ENCODE measurements at regions not wholly inside any gene's neighbourhood (a gene's known extent, or its start where the extent isn't known, plus 50 kb on each side); places are given as distances from the start of the nearest gene placed in this dataset.

DNA sequence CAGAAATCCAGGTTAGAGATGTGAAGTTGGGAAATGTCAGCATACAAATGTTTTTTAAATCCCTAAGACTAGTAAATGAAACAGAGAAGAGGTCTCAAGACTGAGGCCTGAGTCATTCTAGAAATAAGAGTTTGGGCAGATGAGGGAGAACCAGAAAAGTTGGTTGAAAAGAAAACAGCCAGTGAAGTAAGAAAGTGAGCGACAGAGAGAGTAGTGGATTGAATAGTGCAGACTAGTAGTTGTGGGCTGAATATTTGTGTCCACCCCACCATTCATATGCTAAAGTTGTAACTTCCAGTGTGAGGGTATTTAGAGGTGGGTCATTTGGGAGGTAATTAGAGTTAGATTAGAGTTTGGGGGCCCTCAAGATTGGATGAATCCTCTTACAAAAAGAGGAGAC lies 889.2 kb downstream of the TTLL7 start:
- Histone ChIP-seq H3K36me3 (no peaks in the 10 kb centered on the region), H3K4me3 (no peak overlapping the region), H3K9me3 (no peaks in the 10 kb centered on the region), H3K4me1 (no peaks in the 10 kb centered on the region), H3K27ac (no peak overlapping the region), H3K27me3 (no peaks in the 10 kb centered on the region)
- TF ChIP-seq, protein P1, sequence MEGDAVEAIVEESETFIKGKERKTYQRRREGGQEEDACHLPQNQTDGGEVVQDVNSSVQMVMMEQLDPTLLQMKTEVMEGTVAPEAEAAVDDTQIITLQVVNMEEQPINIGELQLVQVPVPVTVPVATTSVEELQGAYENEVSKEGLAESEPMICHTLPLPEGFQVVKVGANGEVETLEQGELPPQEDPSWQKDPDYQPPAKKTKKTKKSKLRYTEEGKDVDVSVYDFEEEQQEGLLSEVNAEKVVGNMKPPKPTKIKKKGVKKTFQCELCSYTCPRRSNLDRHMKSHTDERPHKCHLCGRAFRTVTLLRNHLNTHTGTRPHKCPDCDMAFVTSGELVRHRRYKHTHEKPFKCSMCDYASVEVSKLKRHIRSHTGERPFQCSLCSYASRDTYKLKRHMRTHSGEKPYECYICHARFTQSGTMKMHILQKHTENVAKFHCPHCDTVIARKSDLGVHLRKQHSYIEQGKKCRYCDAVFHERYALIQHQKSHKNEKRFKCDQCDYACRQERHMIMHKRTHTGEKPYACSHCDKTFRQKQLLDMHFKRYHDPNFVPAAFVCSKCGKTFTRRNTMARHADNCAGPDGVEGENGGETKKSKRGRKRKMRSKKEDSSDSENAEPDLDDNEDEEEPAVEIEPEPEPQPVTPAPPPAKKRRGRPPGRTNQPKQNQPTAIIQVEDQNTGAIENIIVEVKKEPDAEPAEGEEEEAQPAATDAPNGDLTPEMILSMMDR (IDR thresholded peaks at IDR 0.05), result no peak
- no peak for TF ChIP-seq POLR2A (IDR thresholded peaks at IDR 0.05)
- no peak for DNase-seq

DNA sequence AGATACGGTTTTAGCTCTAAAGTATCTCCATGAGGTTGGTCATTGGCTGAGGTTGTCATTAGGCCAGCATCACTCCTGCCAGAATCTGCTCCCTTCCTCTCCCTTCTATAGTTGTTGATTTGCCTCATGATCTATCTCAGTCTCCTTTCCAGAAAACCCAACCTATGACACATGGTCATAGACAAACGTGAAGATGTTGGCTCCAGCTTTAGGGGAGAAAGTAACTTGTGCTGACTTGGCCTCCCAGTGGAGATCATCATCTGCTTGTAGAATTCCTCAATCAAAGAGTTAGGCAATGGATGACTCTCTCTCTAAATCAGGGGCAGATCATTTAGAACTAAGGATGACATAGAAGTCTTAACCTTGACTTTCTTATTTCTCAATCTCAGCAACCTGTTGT lies 894.4 kb downstream of the TTLL7 start:
- no peak for TF ChIP-seq POLR2A (IDR thresholded peaks at IDR 0.05)
- TF ChIP-seq, protein P1 (IDR thresholded peaks at IDR 0.05), result no peak
- DNase-seq, result no peak
- H3K4me3 ChIP-seq, result no peak overlapping the region

DNA sequence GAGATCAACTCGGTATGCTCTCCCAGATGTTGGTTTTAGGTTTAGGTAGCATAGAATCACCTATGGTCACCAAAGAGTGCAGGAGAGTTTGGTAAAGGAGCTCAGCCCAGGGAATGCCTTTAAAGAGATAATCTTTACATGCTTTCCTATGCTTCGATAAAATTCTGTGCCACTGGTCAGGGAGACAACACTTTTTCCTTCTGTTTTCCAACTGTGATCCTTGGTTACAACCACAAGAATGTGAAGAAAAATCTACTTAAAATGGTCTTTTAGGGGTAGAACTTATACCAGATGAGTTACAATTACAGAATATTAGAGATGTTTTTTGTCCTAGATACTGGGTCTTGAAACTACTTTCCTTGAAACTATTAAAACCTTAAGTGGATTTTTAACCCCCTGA lies 895.6 kb downstream of the TTLL7 start:
- TF ChIP-seq, protein P1 (IDR thresholded peaks at IDR 0.05), result no peak
- TF ChIP-seq POLR2A (IDR thresholded peaks at IDR 0.05), result no peak
- Histone ChIP-seq H3K27me3 (no peaks in the 10 kb centered on the region), H3K4me3 (no peak overlapping the region), H3K4me1 (no peaks in the 10 kb centered on the region), H3K27ac (no peak overlapping the region), H3K36me3 (no peaks in the 10 kb centered on the region), H3K9me3 (no peaks in the 10 kb centered on the region)
- DNase-seq, result no peak

More for the DNA sequence above, 894.4 kb downstream of the TTLL7 start:
- Histone ChIP-seq H3K27me3 (no peaks in the 10 kb centered on the region), H3K27ac (no peak overlapping the region), H3K9me3 (no peaks in the 10 kb centered on the region), H3K36me3 (no peaks in the 10 kb centered on the region), H3K4me1 (no peaks in the 10 kb centered on the region)

DNA sequence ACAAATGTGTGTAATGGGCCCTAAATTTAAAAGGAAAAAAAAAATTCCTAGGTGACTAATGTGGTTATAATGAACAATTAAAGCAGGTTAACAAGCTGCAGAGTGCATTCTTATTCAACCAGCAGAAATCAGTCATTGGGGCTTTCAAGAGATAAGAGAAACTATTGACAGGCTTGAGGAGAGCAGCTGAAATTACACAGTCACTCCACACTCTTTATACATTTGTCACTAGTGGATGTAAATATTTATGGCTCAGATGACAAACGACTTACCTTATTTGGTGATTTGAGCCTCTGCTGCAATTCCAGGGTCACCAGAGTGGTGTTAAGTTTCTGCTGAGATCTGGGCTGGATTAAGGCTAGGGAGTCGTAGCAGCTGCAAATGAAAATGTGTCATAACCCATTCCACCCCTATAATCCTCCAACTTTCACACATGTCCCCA lies 896.3 kb downstream of the TTLL7 start:
- Histone ChIP-seq H3K9me3 (no peaks in the 10 kb centered on the region), H3K36me3 (no peaks in the 10 kb centered on the region), H3K27ac (no peak overlapping the region), H3K4me3 (no peak overlapping the region), H3K27me3 (no peaks in the 10 kb centered on the region), H3K4me1 (no peaks in the 10 kb centered on the region)
- DNase-seq, result no peak
- no peak for TF ChIP-seq POLR2A (IDR thresholded peaks at IDR 0.05)
- TF ChIP-seq, protein P1 (IDR thresholded peaks at IDR 0.05), result no peak

DNA sequence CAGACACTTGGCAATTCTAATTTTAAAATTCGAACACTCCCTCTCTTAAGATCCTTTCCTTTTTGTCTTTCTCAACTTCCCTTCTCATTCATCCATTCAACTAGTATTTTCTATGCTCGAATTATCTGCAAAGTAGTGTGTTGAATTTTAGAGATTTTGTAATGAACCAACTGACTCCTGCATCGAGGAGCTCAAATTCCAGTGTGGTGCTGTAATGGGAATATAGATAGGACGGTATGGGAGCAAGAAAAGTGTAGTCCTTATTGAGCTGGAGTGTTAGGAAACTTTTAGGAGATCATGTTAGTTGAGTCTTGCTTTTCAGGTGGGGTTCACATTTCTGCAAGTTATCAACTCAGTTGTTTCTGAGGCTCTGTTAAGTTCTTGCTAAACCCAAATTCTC lies 897.5 kb downstream of the TTLL7 start:
- Histone ChIP-seq H3K36me3 (no peaks in the 10 kb centered on the region), H3K9me3 (no peaks in the 10 kb centered on the region), H3K4me1 (no peaks in the 10 kb centered on the region), H3K27me3 (no peaks in the 10 kb centered on the region), H3K4me3 (no peak overlapping the region), H3K27ac (no peak overlapping the region)
- no peak for TF ChIP-seq POLR2A (IDR thresholded peaks at IDR 0.05)
- TF ChIP-seq, protein P1 (IDR thresholded peaks at IDR 0.05), result no peak
- DNase-seq, result no peak

DNA sequence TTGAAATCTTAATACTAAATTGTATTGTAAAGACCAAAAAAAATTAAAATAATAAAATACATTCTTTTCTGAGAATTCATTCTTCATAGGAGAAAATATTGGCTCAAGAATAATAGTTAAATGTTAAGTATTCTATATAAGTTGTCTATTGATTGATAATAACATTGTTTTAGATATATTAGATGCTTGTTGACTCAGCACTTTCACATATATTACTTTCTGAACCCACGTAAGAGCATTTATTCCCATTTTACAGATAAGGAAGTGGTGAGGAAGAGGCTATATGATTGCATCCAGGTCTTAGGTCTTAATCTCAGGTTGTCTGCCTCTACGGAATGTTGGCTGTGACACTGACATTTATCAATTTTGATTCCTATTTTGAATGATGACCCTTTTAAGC lies 898.8 kb downstream of the TTLL7 start:
- no peaks in the 10 kb centered on the region for H3K4me1 ChIP-seq
- H3K27ac ChIP-seq, result no peak overlapping the region
- H3K36me3 ChIP-seq, result no peaks in the 10 kb centered on the region
- no peak overlapping the region for H3K4me3 ChIP-seq
- TF ChIP-seq, protein P1 (IDR thresholded peaks at IDR 0.05), result no peak
- no peak for TF ChIP-seq POLR2A (IDR thresholded peaks at IDR 0.05)
- no peaks in the 10 kb centered on the region for H3K9me3 ChIP-seq
- DNase-seq, result no peak
- no peaks in the 10 kb centered on the region for H3K27me3 ChIP-seq

Data from Peyer's patch (tissue), 4 donors.